Osteocyte (in vitro differentiated cells): ENCODE measurements at regions not wholly inside any gene's neighbourhood (a gene's known extent, or its start where the extent isn't known, plus 50 kb on each side); places are given as distances from the start of the nearest gene placed in this dataset.

Experiments
- DNase-seq: peaks from one replicate; pipeline ENCODE4 v3.0.0; 2021; ENCODE audit warnings: mixed read lengths; ENCODE audit not compliant: unreplicated experiment; ENCODE audit errors: extremely low spot score
- H3K27ac Mint-ChIP-seq: one replicate; pipeline ENCODE4 v1.8.0; 2021; ENCODE audit warnings: mild to moderate bottlenecking, mixed read lengths; ENCODE audit not compliant: unreplicated experiment
- H3K27me3 Mint-ChIP-seq: one replicate; pipeline ENCODE4 v1.8.0; 2021; ENCODE audit warnings: mixed read lengths; ENCODE audit not compliant: unreplicated experiment
- H3K36me3 Mint-ChIP-seq: one replicate; pipeline ENCODE4 v1.8.0; 2021; ENCODE audit warnings: mixed read lengths; ENCODE audit not compliant: unreplicated experiment
- H3K4me1 Mint-ChIP-seq: one replicate; pipeline ENCODE4 v1.8.0; 2021; ENCODE audit warnings: mixed read lengths; ENCODE audit not compliant: unreplicated experiment
- H3K4me3 Mint-ChIP-seq: one replicate; pipeline ENCODE4 v1.8.0; 2021; ENCODE audit warnings: mild to moderate bottlenecking, moderate library complexity, mixed read lengths; ENCODE audit not compliant: unreplicated experiment
- H3K9me3 Mint-ChIP-seq: one replicate; pipeline ENCODE4 v1.8.0; 2021; ENCODE audit warnings: mixed read lengths; ENCODE audit not compliant: unreplicated experiment
- TF ChIP-seq, protein P1 (sequence below): fragments of 200-600 bp; sonication (generic); IDR thresholded peaks from 2 replicates; pipeline ENCODE4 v1.5.0; 2021; ENCODE audit warnings: antibody characterized with exemption, mild to moderate bottlenecking, moderate library complexity

DNA sequence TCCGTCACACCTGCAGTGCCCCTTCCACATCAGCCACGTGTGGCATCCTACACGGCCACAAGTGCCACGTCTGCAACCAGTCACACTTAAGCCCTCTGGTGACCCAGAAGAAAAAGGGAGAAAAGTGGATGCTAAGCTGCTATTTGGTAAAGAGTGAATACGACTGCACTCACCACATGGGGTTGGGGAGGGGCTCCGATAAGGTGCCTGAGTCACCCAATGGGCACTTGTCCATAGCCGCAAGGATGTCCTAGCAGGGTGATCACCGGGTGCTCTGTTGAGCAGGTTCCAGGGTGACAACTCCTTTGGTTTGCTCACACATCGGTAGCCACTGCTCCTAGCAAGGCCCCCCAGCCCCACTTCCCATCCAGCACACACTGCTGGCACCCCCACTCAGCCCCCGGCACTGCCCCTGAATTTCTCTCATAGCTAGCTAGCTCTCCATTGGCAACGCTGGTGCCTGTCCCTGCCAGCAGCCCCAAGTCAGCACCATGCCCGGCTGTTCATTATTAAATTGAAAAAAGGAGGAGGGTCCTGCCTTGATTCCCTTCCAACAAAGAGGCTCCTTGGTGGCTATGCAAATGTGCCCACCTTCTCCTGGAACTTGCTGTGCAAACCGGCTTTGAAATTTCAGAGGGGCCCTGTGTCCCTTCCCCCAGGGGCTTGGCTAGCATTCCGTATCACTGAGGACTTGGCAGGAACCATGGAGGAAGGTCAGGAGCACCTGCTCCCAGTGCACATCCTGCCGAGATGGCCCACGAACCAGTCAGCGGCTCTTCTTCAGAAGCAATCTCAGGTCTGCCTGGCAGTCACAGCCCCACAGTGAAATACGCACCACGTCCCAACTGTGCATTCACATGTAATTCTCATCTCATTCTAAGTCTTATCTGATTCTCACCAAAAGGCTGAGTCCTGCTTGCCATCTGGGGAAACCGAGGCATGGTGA lies 227.7 kb upstream of the DIO3 start:
- Mint-ChIP-seq H3K36me3 (no peaks in the 10 kb centered on the region), H3K27me3 (no peaks in the 10 kb centered on the region), H3K4me3 (no peak overlapping the region), H3K9me3 (no peaks in the 10 kb centered on the region), H3K4me1 (no peaks in the 10 kb centered on the region), H3K27ac (no peak overlapping the region)
- DNase-seq, result peak; percentile 67
- TF ChIP-seq, protein P1, sequence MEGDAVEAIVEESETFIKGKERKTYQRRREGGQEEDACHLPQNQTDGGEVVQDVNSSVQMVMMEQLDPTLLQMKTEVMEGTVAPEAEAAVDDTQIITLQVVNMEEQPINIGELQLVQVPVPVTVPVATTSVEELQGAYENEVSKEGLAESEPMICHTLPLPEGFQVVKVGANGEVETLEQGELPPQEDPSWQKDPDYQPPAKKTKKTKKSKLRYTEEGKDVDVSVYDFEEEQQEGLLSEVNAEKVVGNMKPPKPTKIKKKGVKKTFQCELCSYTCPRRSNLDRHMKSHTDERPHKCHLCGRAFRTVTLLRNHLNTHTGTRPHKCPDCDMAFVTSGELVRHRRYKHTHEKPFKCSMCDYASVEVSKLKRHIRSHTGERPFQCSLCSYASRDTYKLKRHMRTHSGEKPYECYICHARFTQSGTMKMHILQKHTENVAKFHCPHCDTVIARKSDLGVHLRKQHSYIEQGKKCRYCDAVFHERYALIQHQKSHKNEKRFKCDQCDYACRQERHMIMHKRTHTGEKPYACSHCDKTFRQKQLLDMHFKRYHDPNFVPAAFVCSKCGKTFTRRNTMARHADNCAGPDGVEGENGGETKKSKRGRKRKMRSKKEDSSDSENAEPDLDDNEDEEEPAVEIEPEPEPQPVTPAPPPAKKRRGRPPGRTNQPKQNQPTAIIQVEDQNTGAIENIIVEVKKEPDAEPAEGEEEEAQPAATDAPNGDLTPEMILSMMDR, result no peak

DNA sequence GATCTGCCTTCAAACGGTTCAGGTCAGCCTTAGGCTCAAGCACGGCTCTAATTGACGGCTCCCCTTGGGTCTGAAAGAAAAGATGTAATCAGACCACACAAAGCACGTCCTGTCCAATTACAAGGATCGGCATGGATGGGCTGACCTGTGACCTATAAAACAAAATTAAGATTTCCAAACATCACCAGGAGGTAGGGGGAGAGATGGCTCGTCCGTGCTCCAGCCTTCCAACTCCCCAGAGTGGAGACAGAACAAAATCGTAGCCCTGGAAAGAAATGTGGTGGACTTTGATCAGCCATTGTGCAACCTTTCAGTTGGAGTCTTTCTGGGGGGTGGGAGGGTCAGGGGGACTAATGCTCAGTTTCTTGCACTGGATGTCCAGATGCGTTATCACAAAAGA lies 226.6 kb upstream of the DIO3 start:
- no peaks in the 10 kb centered on the region for H3K27me3 Mint-ChIP-seq
- H3K4me1 Mint-ChIP-seq, result no peaks in the 10 kb centered on the region
- no peak overlapping the region for H3K27ac Mint-ChIP-seq
- H3K36me3 Mint-ChIP-seq, result no peaks in the 10 kb centered on the region
- H3K9me3 Mint-ChIP-seq, result no peaks in the 10 kb centered on the region
- TF ChIP-seq, protein P1, result no peak
- H3K4me3 Mint-ChIP-seq, result no peak overlapping the region
- DNase-seq, result no peak

DNA sequence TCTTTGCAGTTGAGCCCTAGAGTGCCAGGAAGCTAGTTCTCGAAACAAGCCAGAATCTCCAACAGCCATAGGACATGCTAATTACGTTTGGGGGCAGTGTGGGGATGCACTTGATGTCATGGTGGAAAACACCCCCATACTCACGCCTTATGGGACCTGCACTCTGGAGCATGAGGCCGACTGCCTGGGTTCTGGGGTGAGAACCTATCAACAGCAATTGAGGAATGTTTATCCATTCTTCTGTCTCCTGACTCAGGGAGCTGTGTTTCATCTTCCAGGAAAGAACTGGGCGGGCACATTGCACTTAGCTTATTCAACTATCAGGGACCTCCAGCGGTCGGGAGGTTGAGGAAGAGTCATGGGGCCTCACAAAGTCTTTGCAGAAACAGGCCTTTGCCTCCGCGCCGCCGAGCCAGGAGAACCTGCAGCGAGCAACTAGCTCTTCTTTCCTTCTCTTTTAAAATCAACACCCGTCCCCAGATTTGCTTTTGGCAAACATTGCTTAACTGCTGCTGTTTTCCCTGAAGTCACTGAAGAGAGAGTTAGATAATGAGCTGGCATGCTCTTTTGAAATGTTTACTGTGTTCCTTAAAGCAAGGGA lies 226.1 kb upstream of the DIO3 start:
- peak; percentile 71 for DNase-seq

DNA sequence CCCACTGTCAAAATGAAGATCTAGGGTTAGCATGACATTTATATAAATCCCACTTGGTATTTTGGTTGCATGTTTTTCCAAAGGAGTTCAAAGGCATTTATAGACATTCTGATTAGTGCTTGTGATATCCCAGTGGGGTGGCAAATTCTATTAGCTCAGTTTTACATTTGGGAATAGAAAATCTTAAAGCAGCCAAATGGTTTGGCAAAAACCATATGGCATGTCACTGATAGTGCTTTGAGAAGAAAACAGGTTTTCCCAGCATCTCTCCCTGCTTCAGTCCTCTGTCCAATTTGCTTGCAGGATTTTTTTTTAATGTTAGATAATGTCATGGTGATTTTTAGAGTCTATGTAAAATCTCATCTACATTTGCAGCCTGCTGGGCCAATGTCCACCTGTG lies 225.1 kb upstream of the DIO3 start:
- no peak for DNase-seq
- no peaks in the 10 kb centered on the region for H3K9me3 Mint-ChIP-seq
- no peak overlapping the region for H3K4me3 Mint-ChIP-seq
- no peaks in the 10 kb centered on the region for H3K27me3 Mint-ChIP-seq
- H3K36me3 Mint-ChIP-seq, result no peaks in the 10 kb centered on the region
- TF ChIP-seq, protein P1, result no peak
- H3K27ac Mint-ChIP-seq, result no peak overlapping the region
- H3K4me1 Mint-ChIP-seq, result no peaks in the 10 kb centered on the region

More for the DNA sequence above, 226.1 kb upstream of the DIO3 start:
- TF ChIP-seq, protein P1, result no peak
- Mint-ChIP-seq H3K9me3 (no peaks in the 10 kb centered on the region), H3K4me1 (no peaks in the 10 kb centered on the region), H3K27ac (no peak overlapping the region), H3K4me3 (no peak overlapping the region), H3K36me3 (no peaks in the 10 kb centered on the region), H3K27me3 (no peaks in the 10 kb centered on the region)

DNA sequence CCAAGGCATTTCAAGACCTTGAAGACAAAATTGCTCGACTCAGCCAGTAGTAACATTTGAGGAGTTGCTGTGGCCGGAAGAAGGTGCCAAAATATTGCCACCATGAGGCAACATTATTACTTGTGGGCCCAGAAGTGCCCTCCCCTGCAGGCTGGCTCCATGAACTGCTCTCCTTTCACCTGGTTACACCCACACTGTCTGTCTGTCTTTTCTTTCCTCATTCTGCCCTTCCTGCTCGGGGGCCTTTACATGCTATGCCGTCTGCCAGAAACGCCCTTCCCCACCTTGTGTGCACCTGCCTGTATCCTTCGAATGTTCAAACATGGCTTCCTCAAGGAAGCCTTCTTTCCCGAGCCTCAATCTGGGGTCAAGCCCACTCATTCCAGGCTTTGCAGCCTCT lies 224.2 kb upstream of the DIO3 start:
- Mint-ChIP-seq H3K27ac (no peak overlapping the region), H3K27me3 (peaks cover 2% of the 10 kb centered on the region), H3K9me3 (no peaks in the 10 kb centered on the region), H3K4me1 (no peaks in the 10 kb centered on the region), H3K4me3 (no peak overlapping the region), H3K36me3 (no peaks in the 10 kb centered on the region)
- TF ChIP-seq, protein P1, result no peak
- DNase-seq, result peak; percentile 65
